Right renal pelvis (tissue), 4 donors: ENCODE measurements at regions not wholly inside any gene's neighbourhood (a gene's known extent, or its start where the extent isn't known, plus 50 kb on each side); places are given as distances from the start of the nearest gene placed in this dataset.
"Not testable (repeated sequence)": the region's sequence is repeated elsewhere in the genome, so short reads cannot be mapped to it uniquely, and the experiment has no call there.

Experiments used
- DNase-seq, 4 donors: peaks; one replicate each; pipeline ENCODE4 v3.0.0-alpha.2; 2013; ENCODE audit warnings: low read depth in 4 of 4, low spot score in 3 of 4, missing footprints in 1 of 4

GRCh38 chr22:47625013-47625385 is 862.5 kb downstream of the TBC1D22A start:
- DNase-seq = no peak

- DNase-seq = no peak
Observed at GRCh38 chr22:47624252-47625012, 862.0 kb downstream of the TBC1D22A start.

GRCh38 chr22:47623763-47624148 is 861.3 kb downstream of the TBC1D22A start:
- DNase-seq = no peak

GRCh38 chr22:47623066-47623762 is 860.8 kb downstream of the TBC1D22A start:
- no peak for DNase-seq

GRCh38 chr22:47622541-47622940 is 860.1 kb downstream of the TBC1D22A start:
- DNase-seq = no peak

GRCh38 chr22:47621253-47621652 is 858.8 kb downstream of the TBC1D22A start:
- DNase-seq = no peak

- no peak for DNase-seq
Observed at GRCh38 chr22:47620391-47620790, 857.9 kb downstream of the TBC1D22A start.

GRCh38 chr22:47619631-47620030 is 857.2 kb downstream of the TBC1D22A start:
- DNase-seq = no peak

- DNase-seq = no peak
Observed at GRCh38 chr22:47618180-47619010, 855.9 kb downstream of the TBC1D22A start.

GRCh38 chr22:47617186-47617585 is 854.7 kb downstream of the TBC1D22A start:
- DNase-seq = no peak

GRCh38 chr22:47616396-47617020 is 854.1 kb downstream of the TBC1D22A start:
- no peak for DNase-seq

- no peak for DNase-seq
Observed at GRCh38 chr22:47615051-47615450, 852.6 kb downstream of the TBC1D22A start.

GRCh38 chr22:47613606-47614350 is 851.3 kb downstream of the TBC1D22A start:
- no peak for DNase-seq

GRCh38 chr22:47613181-47613580 is 850.7 kb downstream of the TBC1D22A start:
- not testable (repeated sequence) for DNase-seq

- DNase-seq = no peak
Observed at GRCh38 chr22:47612311-47612910, 850.0 kb downstream of the TBC1D22A start.

- no peak for DNase-seq
Observed at GRCh38 chr22:47610764-47611163, 848.3 kb downstream of the TBC1D22A start.

- DNase-seq = no peak
Observed at GRCh38 chr22:47610281-47610680, 847.8 kb downstream of the TBC1D22A start.

- DNase-seq = no peak
Observed at GRCh38 chr22:47609653-47610052, 847.2 kb downstream of the TBC1D22A start.

GRCh38 chr22:47608421-47608820 is 846.0 kb downstream of the TBC1D22A start:
- no peak for DNase-seq

GRCh38 chr22:47607486-47607885 is 845.0 kb downstream of the TBC1D22A start:
- no peak for DNase-seq
